HG02943 (cell line): ENCODE measurements at regions not wholly inside any gene's neighbourhood (a gene's known extent, or its start where the extent isn't known, plus 50 kb on each side); places are given as distances from the start of the nearest gene placed in this dataset.
"Not testable (repeated sequence)": the region's sequence is repeated elsewhere in the genome, so short reads cannot be mapped to it uniquely, and the experiment has no call there.

ENCODE experiments used
- ATAC-seq: cut with Tn5 transposase; IDR thresholded peaks from one replicate; pipeline ENCODE4 v1.9.1; 2021; ENCODE audit warnings: mild to moderate bottlenecking, low read depth, moderate library complexity; ENCODE audit not compliant: unreplicated experiment

GRCh38 chr6:78380541-78380940, 486.8 kb upstream of the IRAK1BP1 start:
- ATAC-seq: no peak

- ATAC-seq: no peak
Measured at GRCh38 chr6:78383968-78384367, 483.4 kb upstream of the IRAK1BP1 start.

GRCh38 chr6:78386854-78387253, 480.5 kb upstream of the IRAK1BP1 start:
- not testable (repeated sequence) for ATAC-seq

- ATAC-seq: no peak
Measured at GRCh38 chr6:78390066-78390465, 477.3 kb upstream of the IRAK1BP1 start.

DNA sequence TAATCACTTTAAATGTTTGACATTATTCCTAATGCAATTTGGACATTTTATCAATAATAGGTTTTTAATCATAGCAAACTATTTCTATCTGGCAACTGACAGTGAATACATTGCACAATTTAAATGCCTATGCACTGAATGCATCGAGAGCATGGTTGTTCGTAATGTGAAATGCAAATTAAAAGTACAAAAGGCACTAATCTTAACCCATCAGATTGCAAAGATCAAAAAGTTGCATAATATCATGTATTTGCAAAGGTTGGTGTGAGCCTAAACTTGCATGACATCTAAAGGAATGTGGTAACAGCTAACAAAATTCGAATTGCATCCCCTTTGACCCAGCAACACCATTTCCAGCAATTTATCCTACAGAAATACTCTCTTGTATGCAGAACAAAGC, 469.9 kb upstream of the IRAK1BP1 start:
- ATAC-seq: no peak

DNA sequence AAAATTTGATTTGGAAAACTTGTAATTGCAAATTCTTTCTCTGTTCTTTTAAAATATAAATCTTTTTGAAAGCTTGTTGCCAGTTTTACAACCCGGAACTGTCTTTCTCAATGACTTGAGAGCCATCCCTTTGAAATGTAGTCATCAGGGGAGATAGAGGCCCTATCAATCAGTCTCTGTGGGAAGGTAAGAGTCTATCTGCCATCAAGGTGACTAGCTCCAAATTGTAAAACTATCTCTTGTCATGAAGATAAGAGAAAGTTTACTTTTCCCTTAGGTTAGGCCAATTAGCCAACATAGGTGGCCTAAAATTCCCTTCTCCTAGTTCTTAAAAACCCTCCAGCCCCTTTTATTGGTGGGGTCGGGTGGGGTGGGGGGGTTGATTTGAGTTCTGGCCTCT, 469.1 kb upstream of the IRAK1BP1 start:
- ATAC-seq: no peak

DNA sequence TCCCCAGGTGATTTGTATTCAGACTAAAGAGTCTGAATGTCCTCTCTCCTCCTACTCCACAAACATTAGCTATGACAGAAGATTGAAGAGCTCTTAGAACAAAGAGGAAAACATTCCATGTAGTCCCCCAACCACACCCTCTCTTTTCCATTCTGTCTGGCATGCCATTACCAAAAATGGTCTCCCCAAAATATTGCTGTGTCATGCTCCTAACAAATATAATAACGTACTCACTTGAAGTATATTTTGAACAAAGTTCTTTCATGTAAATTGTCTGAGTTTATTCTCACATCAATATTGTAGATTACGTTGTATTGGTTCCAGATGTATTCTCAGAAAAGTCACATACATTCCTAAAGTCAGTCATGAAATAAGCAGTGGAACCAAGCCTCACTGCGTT, 467.3 kb upstream of the IRAK1BP1 start:
- no peak for ATAC-seq

GRCh38 chr6:78427386-78427785, 440.0 kb upstream of the IRAK1BP1 start:
- no peak for ATAC-seq

DNA sequence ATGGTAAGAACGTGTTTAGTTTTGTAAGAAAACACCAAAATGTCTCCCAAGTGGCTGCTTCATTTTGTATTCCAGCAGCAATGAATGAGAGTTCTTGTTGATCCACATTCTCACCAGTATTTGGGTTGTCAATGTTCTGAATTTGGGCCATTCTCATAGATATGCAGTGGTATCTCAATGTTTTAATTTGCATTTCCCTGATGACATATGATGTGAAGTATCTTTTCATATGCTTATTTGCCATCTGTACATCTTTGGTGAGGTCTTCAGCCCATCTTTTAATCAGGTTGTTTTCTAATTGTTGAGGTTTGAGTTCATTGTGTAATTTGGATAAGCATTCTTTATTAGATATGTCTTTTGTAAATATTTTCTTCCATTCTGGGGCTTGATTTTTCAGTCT, 436.8 kb upstream of the IRAK1BP1 start:
- no peak for ATAC-seq

DNA sequence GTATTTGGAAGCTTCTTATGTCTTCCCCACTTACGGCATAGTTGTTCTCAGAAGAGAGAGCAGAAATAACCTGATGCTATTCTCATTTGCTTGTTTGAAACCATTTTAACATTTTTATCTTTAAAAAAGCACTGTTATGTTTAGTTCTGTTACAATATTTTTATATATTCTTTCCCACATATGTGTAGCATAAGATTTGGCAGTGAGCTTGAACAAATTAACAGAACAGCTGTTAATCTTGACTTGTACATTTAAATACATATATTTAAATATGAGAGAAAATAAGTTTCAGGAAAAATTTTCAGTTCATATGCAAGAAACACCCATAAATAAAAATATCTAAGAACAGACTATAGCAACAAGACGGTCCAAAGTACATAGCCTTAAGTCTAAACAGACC, 431.7 kb upstream of the IRAK1BP1 start:
- no peak for ATAC-seq

- no peak for ATAC-seq
Measured at GRCh38 chr6:78436335-78436734, 431.0 kb upstream of the IRAK1BP1 start.

- ATAC-seq: no peak
Measured at GRCh38 chr6:78438135-78438534, 429.2 kb upstream of the IRAK1BP1 start.

- no peak for ATAC-seq
Measured at GRCh38 chr6:78460711-78461110, 406.6 kb upstream of the IRAK1BP1 start.

DNA sequence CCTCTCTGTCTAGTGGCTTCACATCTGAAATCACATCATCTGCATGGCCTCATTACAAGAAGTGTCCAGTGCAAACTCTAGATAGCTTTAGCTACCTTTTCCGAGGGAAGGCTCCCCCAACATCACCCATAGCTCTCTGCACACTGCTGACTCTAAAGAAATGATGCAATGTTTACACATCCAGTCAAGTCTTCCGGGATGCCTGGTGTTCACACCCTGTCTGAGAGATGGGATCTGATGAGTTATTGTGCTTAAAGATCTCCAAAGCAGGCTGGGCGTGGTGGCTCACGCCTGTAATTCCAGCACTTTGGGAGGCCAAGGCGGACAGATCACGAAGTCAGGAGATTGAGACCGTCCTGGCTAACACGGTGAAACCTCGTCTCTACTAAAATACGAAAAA, 404.6 kb upstream of the IRAK1BP1 start:
- ATAC-seq: no peak

DNA sequence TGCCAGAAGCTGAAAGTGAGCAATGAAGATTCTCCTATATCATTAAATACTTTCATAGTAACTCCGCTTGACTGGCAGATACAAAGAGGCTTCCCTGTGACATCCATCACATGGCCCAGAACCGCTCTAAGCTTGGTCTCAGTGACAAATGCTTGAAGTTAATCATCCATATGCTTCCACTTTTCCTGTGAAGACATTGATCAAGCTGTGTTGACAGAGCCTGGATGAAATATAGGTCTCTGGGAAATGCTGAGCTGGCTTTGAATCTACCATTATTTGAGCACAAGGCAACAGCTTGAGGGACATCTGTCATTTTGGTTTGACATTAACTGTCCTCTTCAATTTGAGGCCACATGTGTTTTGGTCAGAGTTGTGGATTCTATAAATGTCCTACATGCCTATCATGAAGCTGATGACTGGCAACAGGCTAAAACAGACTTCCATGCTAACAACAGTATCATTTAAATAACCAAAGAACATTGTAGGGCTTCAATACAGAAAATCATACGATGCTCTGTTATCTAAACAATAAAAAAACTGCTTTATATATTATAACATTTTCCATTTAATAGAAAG, 402.2 kb upstream of the IRAK1BP1 start:
- no peak for ATAC-seq

DNA sequence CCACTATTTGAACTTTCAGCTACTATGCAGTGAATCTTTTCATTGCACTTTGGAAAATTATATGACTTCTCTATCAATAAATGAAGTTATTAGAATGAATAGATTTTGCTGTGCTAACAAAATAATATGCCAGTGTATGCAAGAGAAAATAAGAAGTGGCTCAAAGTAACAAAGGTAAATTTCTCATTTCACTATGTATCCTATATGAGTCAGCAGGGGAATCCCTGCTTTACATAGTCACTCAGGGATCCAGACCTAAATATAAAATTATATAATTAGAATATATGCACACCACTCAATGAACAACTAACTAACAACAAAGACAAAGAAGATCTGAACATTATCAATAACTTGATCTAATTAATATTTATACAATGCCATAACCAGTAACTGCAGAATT, 390.8 kb upstream of the IRAK1BP1 start:
- no peak for ATAC-seq

- ATAC-seq: no peak
Measured at GRCh38 chr6:78482801-78483552, 384.4 kb upstream of the IRAK1BP1 start.

GRCh38 chr6:78483553-78484197, 383.7 kb upstream of the IRAK1BP1 start:
- ATAC-seq: no peak

DNA sequence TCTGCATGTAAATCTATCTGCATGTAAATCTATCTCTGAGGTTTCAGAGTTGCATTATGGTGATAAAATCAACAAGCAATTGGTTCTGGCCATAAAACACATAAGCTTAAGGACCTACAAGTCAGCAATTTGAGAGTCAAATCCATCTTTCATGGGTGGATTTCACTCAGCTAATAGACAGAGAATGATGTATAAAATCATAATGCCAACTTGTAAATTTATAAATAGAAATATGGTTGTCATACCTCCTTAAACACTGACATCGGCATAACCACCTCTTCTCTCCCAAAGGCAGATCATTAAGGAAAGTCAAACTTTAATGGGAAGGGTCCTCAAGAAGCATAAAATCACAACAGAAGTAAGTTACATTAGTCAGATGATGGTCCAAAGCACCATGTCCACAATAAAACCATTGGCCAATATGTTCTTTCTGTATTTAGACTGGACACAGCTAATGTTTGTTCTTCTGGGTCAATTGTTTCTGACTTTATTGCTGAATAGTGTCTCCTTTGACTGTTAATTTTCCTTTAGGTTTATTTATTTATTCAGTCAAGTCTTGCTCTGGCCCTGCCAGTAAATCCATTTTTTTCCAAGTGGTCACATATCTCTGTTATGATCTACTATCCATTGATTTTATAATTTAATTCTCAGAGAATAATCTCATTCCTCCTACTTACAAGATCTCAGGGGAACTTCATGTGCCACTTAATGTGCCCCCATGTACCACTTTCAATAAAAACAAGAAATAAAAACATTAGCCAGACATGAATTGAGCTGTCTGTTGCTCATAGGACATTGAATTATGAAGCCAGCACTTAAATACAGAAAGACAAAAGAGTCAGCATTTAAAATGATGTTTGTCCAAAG, 382.9 kb upstream of the IRAK1BP1 start:
- no peak for ATAC-seq

- no peak for ATAC-seq
Measured at GRCh38 chr6:78487401-78487800, 379.9 kb upstream of the IRAK1BP1 start.

DNA sequence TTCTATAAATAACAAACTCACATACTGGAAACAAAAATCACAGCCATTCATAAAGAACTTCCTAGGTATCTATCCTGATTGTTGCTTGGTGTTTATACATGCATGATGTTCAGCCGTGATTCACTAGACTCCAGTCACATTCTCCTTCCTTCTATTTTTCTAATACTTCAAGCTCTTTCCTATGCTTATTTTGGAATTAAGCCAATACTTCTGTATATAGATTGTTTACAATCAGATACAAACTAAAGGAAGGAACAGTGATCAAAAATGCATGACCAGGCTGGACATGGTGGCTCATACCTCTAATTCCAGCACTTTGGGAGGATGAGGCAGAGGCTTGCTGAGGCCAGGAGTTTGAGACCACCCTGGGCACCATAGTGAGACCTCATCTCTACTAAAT, 377.5 kb upstream of the IRAK1BP1 start:
- ATAC-seq: no peak
